MM.1S (cell line): ENCODE measurements at regions not wholly inside any gene's neighbourhood (a gene's known extent, or its start where the extent isn't known, plus 50 kb on each side); places are given as distances from the start of the nearest gene placed in this dataset.

Experiments
- DNase-seq: peaks from one replicate; pipeline ENCODE4 v3.0.0-alpha.2; 2015
- H2AFZ ChIP-seq: fragments of 300-600 bp; sonication (generic); 2 replicates; pipeline ENCODE4 v1.6.0; 2016; ENCODE audit warnings: antibody characterized with exemption, low read length
- H3F3A ChIP-seq: fragments of 300-600 bp; sonication (generic); 2 replicates; pipeline ENCODE4 v1.6.1; 2016; ENCODE audit warnings: mild to moderate bottlenecking, antibody characterized with exemption, low read length, moderate library complexity, mixed read lengths; ENCODE audit not compliant: insufficient read depth
- H3K27ac ChIP-seq: fragments of 300-600 bp; sonication (generic); 2 replicates; pipeline ENCODE4 v1.5.1; 2016; ENCODE audit warnings: mild to moderate bottlenecking, low read length
- H3K27me3 ChIP-seq: fragments of 300-600 bp; sonication (generic); replicated peaks from 2 replicates; pipeline ENCODE4 v1.6.0; 2016; ENCODE audit warnings: low read length; ENCODE audit not compliant: insufficient read depth
- H3K36me3 ChIP-seq: fragments of 300-600 bp; sonication (generic); replicated peaks from 2 replicates; pipeline ENCODE4 v1.6.1; 2016; ENCODE audit warnings: mild to moderate bottlenecking, low read length, mixed read lengths; ENCODE audit not compliant: insufficient read depth
- H3K4me1 ChIP-seq: fragments of 300-600 bp; sonication (generic); 2 replicates; pipeline ENCODE4 v1.6.1; 2016; ENCODE audit warnings: low read length, mixed read lengths
- H3K4me2 ChIP-seq: fragments of 300-600 bp; sonication (generic); 2 replicates; pipeline ENCODE4 v1.6.0; 2016; ENCODE audit warnings: low read depth, low read length
- H3K4me3 ChIP-seq: fragments of 300-600 bp; sonication (generic); 2 replicates; pipeline ENCODE4 v1.5.1; 2016; ENCODE audit warnings: low read length, mixed read lengths
- H3K79me2 ChIP-seq: fragments of 300-600 bp; sonication (generic); 2 replicates; pipeline ENCODE4 v1.6.1; 2016; ENCODE audit warnings: mixed run types, low read length, mixed read lengths
- H3K9ac ChIP-seq: fragments of 300-600 bp; sonication (generic); 2 replicates; pipeline ENCODE4 v1.6.1; 2016; ENCODE audit warnings: low read length, mixed read lengths
- H3K9me2 ChIP-seq: fragments of 300-600 bp; sonication (generic); replicated peaks from 2 replicates; pipeline ENCODE4 v1.6.1; 2016; ENCODE audit warnings: mild to moderate bottlenecking, low read length, mixed read lengths; ENCODE audit not compliant: insufficient read depth
- H3K9me3 ChIP-seq: fragments of 300-600 bp; sonication (generic); replicated peaks from 2 replicates; pipeline ENCODE4 v1.6.1; 2016; ENCODE audit warnings: mild to moderate bottlenecking, low read length, mixed read lengths; ENCODE audit not compliant: insufficient read depth
- H4K20me1 ChIP-seq: fragments of 300-600 bp; sonication (generic); 2 replicates; pipeline ENCODE4 v1.6.1; 2016; ENCODE audit warnings: mild to moderate bottlenecking, low read length, moderate library complexity, mixed read lengths; ENCODE audit not compliant: insufficient read depth
- EZH2 ChIP-seq: fragments of 300-600 bp; sonication (generic); optimal IDR thresholded peaks from 2 replicates; pipeline ENCODE3; 2017; ENCODE audit warnings: low read depth, mild to moderate bottlenecking, antibody characterized with exemption, low read length, mixed read lengths
- EZH2phosphoT487 ChIP-seq: fragments of 300-600 bp; sonication (generic); IDR thresholded peaks from 2 replicates; pipeline ENCODE4 v1.6.1; 2018; ENCODE audit warnings: antibody characterized with exemption, low read length
- TF ChIP-seq, protein P1 (sequence below): fragments of 300-600 bp; sonication (generic); IDR thresholded peaks from 2 replicates; pipeline ENCODE4 v1.5.1; 2016; ENCODE audit warnings: antibody characterized with exemption, low read length, mixed read lengths

- no peak overlapping the region for H3K4me2 ChIP-seq
- no peak overlapping the region for H2AFZ ChIP-seq
- no peak for DNase-seq
- H3K4me3 ChIP-seq, result no peak overlapping the region
- TF ChIP-seq EZH2phosphoT487 (no peak), EZH2 (no peak)
- TF ChIP-seq, protein P1, sequence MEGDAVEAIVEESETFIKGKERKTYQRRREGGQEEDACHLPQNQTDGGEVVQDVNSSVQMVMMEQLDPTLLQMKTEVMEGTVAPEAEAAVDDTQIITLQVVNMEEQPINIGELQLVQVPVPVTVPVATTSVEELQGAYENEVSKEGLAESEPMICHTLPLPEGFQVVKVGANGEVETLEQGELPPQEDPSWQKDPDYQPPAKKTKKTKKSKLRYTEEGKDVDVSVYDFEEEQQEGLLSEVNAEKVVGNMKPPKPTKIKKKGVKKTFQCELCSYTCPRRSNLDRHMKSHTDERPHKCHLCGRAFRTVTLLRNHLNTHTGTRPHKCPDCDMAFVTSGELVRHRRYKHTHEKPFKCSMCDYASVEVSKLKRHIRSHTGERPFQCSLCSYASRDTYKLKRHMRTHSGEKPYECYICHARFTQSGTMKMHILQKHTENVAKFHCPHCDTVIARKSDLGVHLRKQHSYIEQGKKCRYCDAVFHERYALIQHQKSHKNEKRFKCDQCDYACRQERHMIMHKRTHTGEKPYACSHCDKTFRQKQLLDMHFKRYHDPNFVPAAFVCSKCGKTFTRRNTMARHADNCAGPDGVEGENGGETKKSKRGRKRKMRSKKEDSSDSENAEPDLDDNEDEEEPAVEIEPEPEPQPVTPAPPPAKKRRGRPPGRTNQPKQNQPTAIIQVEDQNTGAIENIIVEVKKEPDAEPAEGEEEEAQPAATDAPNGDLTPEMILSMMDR, result no peak
- no peaks in the 10 kb centered on the region for H3K9me2 ChIP-seq
- H3F3A ChIP-seq, result no peaks in the 10 kb centered on the region
- H3K79me2 ChIP-seq, result no peaks in the 10 kb centered on the region
- H3K4me1 ChIP-seq, result no peaks in the 10 kb centered on the region
- no peaks in the 10 kb centered on the region for H4K20me1 ChIP-seq
- H3K9me3 ChIP-seq, result no peaks in the 10 kb centered on the region
- no peak overlapping the region for H3K27ac ChIP-seq
- H3K36me3 ChIP-seq, result no peaks in the 10 kb centered on the region
- H3K27me3 ChIP-seq, result no peaks in the 10 kb centered on the region
- no peak overlapping the region for H3K9ac ChIP-seq
Measured at GRCh38 chr5:72613515-72613914, 106.3 kb upstream of the ZNF366 start.

- Histone ChIP-seq H3K4me2 (no peak overlapping the region), H3F3A (no peaks in the 10 kb centered on the region), H3K9me2 (no peaks in the 10 kb centered on the region), H4K20me1 (no peaks in the 10 kb centered on the region), H3K27ac (no peak overlapping the region), H3K27me3 (no peaks in the 10 kb centered on the region), H3K9me3 (no peaks in the 10 kb centered on the region), H3K4me3 (no peak overlapping the region), H3K36me3 (no peaks in the 10 kb centered on the region), H3K9ac (no peak overlapping the region), H2AFZ (no peak overlapping the region), H3K4me1 (no peaks in the 10 kb centered on the region), H3K79me2 (no peaks in the 10 kb centered on the region)
- TF ChIP-seq EZH2phosphoT487, result no peak
- TF ChIP-seq EZH2, result no peak
- DNase-seq, result no peak
Measured at GRCh38 chr5:72612810-72613209, 105.6 kb upstream of the ZNF366 start.

DNA sequence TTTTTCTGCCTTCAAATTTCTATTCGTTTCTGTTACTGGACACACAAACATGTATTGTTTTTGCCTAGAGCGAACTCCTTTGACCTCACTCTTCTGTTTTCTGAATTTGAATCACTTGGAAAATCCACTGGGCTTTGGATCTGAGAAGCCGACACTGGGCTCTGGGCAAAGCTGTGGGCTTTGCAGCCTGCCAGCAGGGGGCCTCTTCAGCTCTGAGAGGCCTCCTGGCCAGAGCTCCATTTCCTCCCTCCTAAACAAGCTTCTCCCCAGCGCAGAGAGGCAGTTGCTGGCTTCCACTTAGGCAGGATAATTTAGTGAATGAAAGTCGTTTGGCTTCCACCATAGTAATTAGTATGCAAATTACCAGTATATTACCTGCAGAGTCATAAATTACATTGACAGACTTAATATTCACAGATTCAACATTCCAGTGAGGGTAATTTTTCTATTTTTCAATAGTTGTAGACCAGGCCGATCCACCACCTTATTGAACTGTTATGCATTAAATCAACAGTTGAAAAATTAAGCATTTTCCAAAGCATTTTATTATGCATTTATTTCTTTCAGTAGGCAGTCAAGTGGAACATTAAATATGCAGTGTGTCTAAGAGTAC lies 104.0 kb upstream of the ZNF366 start:
- Histone ChIP-seq H3K9me2 (no peaks in the 10 kb centered on the region), H3K27ac (no peak overlapping the region), H3K36me3 (no peaks in the 10 kb centered on the region), H3K27me3 (no peaks in the 10 kb centered on the region), H3K4me2 (no peak overlapping the region), H3K79me2 (no peaks in the 10 kb centered on the region), H3K9ac (no peak overlapping the region), H3F3A (no peaks in the 10 kb centered on the region), H3K4me1 (no peaks in the 10 kb centered on the region), H3K4me3 (no peak overlapping the region), H3K9me3 (no peaks in the 10 kb centered on the region), H2AFZ (0 out of 2 replicates have a peak overlapping the region, but pooled peaks have one; percentile 3), H4K20me1 (no peaks in the 10 kb centered on the region)
- DNase-seq, result peak; percentile 51
- TF ChIP-seq, protein P1, result peak; percentile 84
- TF ChIP-seq EZH2phosphoT487 (no peak), EZH2 (no peak)

DNA sequence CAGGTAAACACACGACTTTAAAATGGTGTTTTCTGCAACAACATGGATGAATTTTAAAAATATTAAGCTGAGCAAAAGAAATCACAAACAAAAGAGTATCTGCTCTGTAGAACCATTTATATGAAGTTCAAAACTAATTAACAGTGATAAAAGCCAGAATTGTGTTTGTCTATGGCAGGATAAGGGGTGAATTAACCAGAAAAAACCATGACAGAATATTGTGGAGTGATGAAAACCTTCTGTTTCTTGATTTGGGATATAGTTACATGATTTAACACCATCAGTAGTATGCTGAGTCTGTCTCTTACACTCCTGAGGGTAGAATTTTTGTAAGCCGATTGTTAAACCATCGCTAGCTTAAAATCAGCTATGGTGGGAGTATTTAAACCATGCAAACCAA lies 101.7 kb upstream of the ZNF366 start:
- Histone ChIP-seq H3K9ac (no peak overlapping the region), H3K4me3 (no peak overlapping the region), H3F3A (no peaks in the 10 kb centered on the region), H2AFZ (no peak overlapping the region), H3K27me3 (no peaks in the 10 kb centered on the region), H3K9me3 (no peaks in the 10 kb centered on the region), H3K4me2 (no peak overlapping the region), H3K4me1 (no peaks in the 10 kb centered on the region), H3K27ac (no peak overlapping the region), H3K79me2 (no peaks in the 10 kb centered on the region), H3K9me2 (no peaks in the 10 kb centered on the region), H3K36me3 (no peaks in the 10 kb centered on the region), H4K20me1 (no peaks in the 10 kb centered on the region)
- TF ChIP-seq, protein P1, result no peak
- TF ChIP-seq EZH2phosphoT487 (no peak), EZH2 (no peak)
- DNase-seq, result no peak
